ENCODE measurements at regions not wholly inside any gene's neighbourhood (a gene's known extent, or its start where the extent isn't known, plus 50 kb on each side); places are given as distances from the start of the nearest gene placed in this dataset.

GRCh38 chr3:187841560-187841959 lies 96.3 kb upstream of the BCL6 start:
- no peak overlapping the region for H3K4me3 ChIP-seq
- no peak overlapping the region for H3K27ac ChIP-seq
- no peak for DNase-seq (ENCODE audit: low spot score)
- no peak for TF ChIP-seq CTCF (IDR thresholded peaks at IDR 0.05)

DNA sequence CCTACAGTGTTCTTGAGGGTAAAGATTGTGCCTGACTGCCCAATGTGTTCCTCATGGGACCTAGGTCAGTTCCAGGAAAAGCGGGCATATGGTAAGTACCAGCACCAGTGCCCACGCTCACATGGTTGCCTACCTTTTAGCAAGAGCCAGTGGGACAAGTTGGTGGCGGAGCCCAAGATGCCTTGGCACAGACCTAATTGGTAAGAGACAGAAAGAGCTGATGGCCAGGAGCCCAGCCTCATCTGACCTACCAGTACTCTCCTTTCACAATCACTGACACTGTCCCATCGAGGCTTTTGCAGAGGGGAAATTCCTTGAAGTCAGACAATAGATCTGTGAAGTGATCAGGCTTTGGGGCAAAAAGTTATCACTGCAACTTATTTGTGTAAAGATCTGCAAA lies 98.4 kb upstream of the BCL6 start:
- no peak for TF ChIP-seq CTCF (IDR thresholded peaks at IDR 0.05)
- H3K27ac ChIP-seq: no peak overlapping the region
- no peak overlapping the region for H3K4me3 ChIP-seq
- no peak for DNase-seq (ENCODE audit: low spot score)

DNA sequence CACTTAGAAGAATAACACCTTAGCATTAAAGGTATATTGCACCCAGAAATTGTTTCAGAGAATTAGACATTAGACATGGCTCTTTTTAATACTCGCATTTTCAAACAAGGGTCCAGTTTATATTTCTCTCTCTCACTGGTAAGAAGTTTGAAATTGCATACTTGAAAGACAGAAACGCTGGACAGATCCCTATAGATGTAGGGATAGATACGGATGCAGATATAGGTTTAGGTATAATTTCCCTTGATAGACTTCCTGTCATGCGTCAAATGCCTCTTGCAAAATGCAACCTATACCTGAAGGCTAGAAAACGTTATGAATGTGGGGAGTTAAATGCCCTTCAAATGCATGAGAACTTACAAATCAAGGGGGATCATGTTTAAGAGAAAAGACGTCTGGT lies 99.4 kb upstream of the BCL6 start:
- Histone ChIP-seq H3K27ac (no peak overlapping the region), H3K4me3 (no peak overlapping the region)
- TF ChIP-seq CTCF (IDR thresholded peaks at IDR 0.05): no peak
- DNase-seq (ENCODE audit: low spot score): no peak

DNA sequence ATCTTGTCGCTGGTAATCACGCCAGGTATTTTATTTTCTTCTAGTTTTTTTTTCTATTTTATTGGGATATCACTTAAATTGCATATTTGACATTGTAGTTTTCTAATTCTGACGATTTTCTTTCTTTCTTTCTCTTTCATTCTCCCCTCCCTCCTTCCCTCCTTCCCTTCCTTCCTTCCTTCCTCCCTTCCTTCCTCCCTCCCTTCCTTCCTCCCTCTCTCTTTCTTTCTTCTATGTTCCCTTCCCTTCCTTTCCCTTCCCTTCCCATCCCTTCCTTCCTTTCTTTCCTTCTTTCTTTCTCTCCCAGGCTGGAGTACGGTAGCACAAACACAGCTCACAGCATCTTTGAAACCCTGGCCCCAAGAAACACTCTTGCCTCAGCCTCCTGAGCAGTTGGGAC lies 100.6 kb upstream of the BCL6 start:
- no peak overlapping the region for H3K27ac ChIP-seq
- no peak for TF ChIP-seq CTCF (IDR thresholded peaks at IDR 0.05)
- H3K4me3 ChIP-seq: no peak overlapping the region
- DNase-seq (ENCODE audit: low spot score): no peak

DNA sequence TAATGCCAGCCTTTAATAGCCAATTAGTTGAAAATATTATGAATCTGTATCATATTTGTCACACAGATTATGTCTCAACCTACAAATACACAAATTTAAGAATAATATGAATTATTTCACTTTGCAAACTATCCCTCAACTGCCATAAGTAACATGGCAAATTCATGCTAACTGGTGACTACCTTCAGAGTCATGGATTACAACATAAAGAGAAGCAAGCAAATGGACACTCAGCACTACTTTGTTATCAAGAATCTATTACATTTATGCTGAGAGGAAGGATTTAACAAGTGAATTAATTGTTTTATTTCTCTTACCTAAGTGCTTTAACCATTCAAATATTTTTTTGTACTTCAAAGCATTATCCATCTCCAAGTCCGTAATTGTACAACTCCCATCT lies 103.1 kb upstream of the BCL6 start:
- DNase-seq (ENCODE audit: low spot score): no peak
- Histone ChIP-seq H3K27ac (no peak overlapping the region), H3K4me3 (no peak overlapping the region)
- TF ChIP-seq CTCF (IDR thresholded peaks at IDR 0.05): no peak

- no peak for DNase-seq (ENCODE audit: low spot score)
- Histone ChIP-seq H3K27ac (no peak overlapping the region), H3K4me3 (no peak overlapping the region)
- no peak for TF ChIP-seq CTCF (IDR thresholded peaks at IDR 0.05)
These were observed 103.9 kb upstream of the BCL6 start for GRCh38 chr3:187849016-187849654.

GRCh38 chr3:187850258-187850921 lies 105.1 kb upstream of the BCL6 start:
- H3K4me3 ChIP-seq: no peak overlapping the region
- DNase-seq (ENCODE audit: low spot score): peak; percentile 36
- TF ChIP-seq CTCF (IDR thresholded peaks at IDR 0.05): no peak
- H3K27ac ChIP-seq: no peak overlapping the region

All from coronary artery (tissue), 2 donors.